Skeletal muscle cell (primary cell): ENCODE measurements at regions not wholly inside any gene's neighbourhood (a gene's known extent, or its start where the extent isn't known, plus 50 kb on each side); places are given as distances from the start of the nearest gene placed in this dataset.
A peak's percentile ranks its signal among the peaks of the same experiment; 100 is the strongest.
"Not testable (repeated sequence)": the region's sequence is repeated elsewhere in the genome, so short reads cannot be mapped to it uniquely, and the experiment has no call there.

ENCODE experiments used
- DNase-seq: peaks from one replicate; pipeline ENCODE4 v3.0.0-alpha.2; 2010; ENCODE audit warnings: low read depth
- H3K4me3 ChIP-seq: 2 replicates; pipeline ENCODE4 v1.5.1; 2011; ENCODE audit warnings: low read depth, mild to moderate bottlenecking, control low read depth, low read length, moderate library complexity

DNA sequence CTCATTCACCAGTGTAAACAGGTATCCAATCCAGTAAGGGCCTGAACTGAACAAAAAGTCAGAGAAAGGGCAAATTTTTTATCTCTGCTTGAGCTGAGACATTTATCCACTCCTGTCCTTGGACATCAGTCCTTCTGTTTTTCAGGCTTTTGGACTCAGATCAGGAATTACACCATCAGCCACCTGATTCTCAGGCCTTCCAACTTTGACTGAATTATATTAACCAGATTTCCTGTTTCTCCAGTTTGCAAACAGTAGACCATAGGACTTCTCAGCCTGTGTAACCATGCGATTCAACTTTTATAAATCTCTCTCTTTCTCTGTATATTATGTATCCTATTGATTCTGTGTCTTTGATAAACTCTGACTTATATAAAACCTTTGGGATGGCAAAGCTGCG lies 289.3 kb upstream of the CDH2 start:
- H3K4me3 ChIP-seq, result no peak overlapping the region
- DNase-seq, result no peak

- H3K4me3 ChIP-seq, result no peak overlapping the region
- peak; percentile 18 for DNase-seq
These were observed 282.7 kb upstream of the CDH2 start for GRCh38 chr18:28459587-28459986.

- DNase-seq, result no peak
- no peak overlapping the region for H3K4me3 ChIP-seq
These were observed 281.8 kb upstream of the CDH2 start for GRCh38 chr18:28458751-28459150.

- H3K4me3 ChIP-seq, result no peak overlapping the region
- DNase-seq, result no peak
These were observed 280.9 kb upstream of the CDH2 start for GRCh38 chr18:28457784-28458183.

DNA sequence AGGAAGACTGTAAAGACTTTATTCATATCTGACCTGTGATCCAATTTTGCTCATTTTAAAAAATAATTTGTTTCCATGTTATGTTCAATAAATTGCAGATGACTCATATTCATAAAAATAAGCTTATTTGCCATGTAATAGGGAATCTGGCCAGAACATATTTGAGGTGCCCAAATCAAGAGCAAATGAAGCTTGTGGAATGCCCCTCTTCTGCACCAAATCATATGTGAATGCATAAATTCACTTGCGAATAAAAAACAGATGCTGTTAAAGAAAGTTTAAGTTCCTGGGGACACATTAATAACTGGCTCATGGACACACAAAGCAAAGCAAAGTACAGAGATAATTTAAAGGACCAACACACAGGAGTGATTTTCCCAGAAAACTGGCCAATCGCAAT lies 279.0 kb upstream of the CDH2 start:
- DNase-seq, result no peak
- no peak overlapping the region for H3K4me3 ChIP-seq

DNA sequence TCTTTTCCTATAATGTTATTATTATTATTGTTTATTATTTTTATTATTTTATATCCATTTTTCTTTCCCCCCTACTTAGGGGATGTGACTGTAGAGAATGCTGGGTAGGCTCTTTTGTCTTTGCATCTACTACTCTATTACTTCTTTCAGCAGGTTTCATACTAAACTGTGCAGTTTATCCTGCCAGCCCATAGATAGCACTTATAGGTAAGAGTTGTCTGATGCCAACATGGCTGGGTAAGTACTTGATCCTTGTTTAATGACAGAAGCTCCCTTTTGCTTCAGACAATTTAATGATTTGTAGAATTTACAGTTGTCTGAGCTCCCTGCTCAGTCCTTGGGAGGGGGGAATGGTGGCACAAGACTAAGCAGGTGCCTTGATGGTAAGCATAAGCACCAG lies 262.9 kb upstream of the CDH2 start:
- H3K4me3 ChIP-seq, result no peak overlapping the region
- no peak for DNase-seq

- no peak overlapping the region for H3K4me3 ChIP-seq
- DNase-seq, result no peak
These were observed 261.5 kb upstream of the CDH2 start for GRCh38 chr18:28438381-28438780.

GRCh38 chr18:28432339-28432738 lies 255.4 kb upstream of the CDH2 start:
- DNase-seq, result no peak
- no peak overlapping the region for H3K4me3 ChIP-seq

- no peak for DNase-seq
- H3K4me3 ChIP-seq, result no peak overlapping the region
These were observed 249.0 kb upstream of the CDH2 start for GRCh38 chr18:28425886-28426285.

- H3K4me3 ChIP-seq, result no peak overlapping the region
- DNase-seq, result no peak
These were observed 245.6 kb upstream of the CDH2 start for GRCh38 chr18:28422577-28422976.

DNA sequence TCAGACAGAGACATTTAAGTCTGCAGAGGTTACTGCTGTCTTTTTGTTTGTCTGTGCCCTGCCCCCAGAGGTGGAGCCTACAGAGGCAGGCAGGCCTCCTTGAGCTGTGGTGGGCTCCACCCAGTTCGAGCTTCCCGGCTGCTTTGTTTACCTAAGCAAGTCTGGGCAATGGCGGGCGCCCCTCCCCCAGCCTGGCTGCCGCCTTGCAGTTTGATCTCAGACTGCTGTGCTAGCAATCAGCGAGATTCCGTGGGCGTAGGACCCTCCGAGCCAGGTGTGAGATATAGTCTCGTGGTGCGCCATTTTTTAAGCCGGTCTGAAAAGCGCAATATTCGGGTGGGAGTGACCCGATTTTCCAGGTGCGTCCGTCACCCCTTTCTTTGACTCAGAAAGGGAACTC lies 245.0 kb upstream of the CDH2 start:
- not testable (repeated sequence) for H3K4me3 ChIP-seq, DNase-seq

DNA sequence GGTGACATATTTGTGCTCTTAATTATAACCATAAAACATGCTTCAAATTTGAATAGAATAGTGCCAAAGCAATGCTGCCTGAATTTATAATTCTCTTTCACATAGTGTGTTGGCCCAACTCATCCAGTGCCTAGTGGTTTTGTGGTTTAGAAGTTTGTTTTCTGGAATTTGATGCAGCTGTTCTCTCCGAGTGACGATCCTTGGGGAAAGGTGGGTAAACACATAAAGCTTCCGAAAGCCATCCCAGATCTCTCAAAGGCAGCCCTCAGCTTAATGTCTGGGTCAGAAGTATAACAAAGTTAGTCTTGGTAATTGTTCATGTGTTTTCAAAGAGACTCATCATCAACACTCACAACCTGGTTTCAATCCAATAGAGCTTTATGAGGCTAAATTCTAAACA lies 235.6 kb upstream of the CDH2 start:
- peak; percentile 52 for DNase-seq
- no peak overlapping the region for H3K4me3 ChIP-seq

GRCh38 chr18:28411806-28412205 lies 234.9 kb upstream of the CDH2 start:
- peak; percentile 76 for DNase-seq
- no peak overlapping the region for H3K4me3 ChIP-seq

GRCh38 chr18:28409811-28410210 lies 232.9 kb upstream of the CDH2 start:
- no peak for DNase-seq

DNA sequence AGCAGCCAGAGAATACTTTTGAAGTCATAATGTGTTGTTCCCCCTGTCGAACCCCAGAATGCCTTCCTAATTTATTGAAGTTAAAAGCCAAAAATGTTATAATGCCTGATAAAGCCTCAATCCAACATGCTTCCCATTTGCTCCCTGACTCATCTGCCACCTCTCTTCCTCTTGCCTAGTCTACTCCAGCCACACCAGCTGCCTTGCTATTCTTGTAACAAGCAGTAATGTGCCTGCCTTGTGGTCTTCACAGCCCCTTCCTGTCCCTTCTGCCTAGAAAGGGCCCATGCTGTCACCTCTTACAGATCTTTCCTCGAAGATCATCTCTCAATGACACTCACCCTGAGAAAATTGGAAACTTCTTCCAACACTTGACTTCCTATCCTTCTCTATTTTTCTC lies 231.6 kb upstream of the CDH2 start:
- H3K4me3 ChIP-seq, result no peak overlapping the region
- DNase-seq, result no peak

More at GRCh38 chr18:28409811-28410210, 232.9 kb upstream of the CDH2 start:
- H3K4me3 ChIP-seq, result no peak overlapping the region

GRCh38 chr18:28407681-28408080 lies 230.8 kb upstream of the CDH2 start:
- DNase-seq, result no peak
- H3K4me3 ChIP-seq, result no peak overlapping the region

- H3K4me3 ChIP-seq, result no peak overlapping the region
- DNase-seq, result no peak
These were observed 229.6 kb upstream of the CDH2 start for GRCh38 chr18:28406533-28406932.

- H3K4me3 ChIP-seq, result no peak overlapping the region
- no peak for DNase-seq
These were observed 227.8 kb upstream of the CDH2 start for GRCh38 chr18:28404694-28405093.

- no peak overlapping the region for H3K4me3 ChIP-seq
- no peak for DNase-seq
These were observed 222.9 kb upstream of the CDH2 start for GRCh38 chr18:28399781-28400362.

- no peak for DNase-seq
- H3K4me3 ChIP-seq, result no peak overlapping the region
These were observed 221.5 kb upstream of the CDH2 start for GRCh38 chr18:28398471-28398870.

DNA sequence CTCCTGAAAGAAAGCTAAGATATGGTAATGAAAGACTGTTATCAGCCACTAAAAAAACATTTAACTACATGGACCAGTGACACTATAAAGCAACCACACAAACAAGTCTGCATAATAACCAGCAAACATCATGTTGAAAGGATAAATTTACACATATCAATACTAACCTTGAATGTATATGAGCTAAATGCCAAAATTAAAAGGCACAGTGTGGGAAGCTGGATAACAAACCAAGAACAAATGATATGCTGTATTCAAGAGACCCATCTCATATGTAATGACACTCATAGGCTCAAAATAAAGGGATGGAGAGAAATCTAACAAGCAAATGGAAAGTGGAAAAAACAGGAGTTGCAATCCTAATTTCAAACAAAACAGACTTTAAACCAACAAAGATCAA lies 213.1 kb upstream of the CDH2 start:
- no peak overlapping the region for H3K4me3 ChIP-seq
- DNase-seq, result no peak
